ENCODE measurements at regions not wholly inside any gene's neighbourhood (a gene's known extent, or its start where the extent isn't known, plus 50 kb on each side); places are given as distances from the start of the nearest gene placed in this dataset.

GRCh38 chr9:111187376-111187775, 142.6 kb downstream of the OR2K2 start:
- TF ChIP-seq CTCF (IDR thresholded peaks at IDR 0.05), result no peak
- no peak for TF ChIP-seq POLR2A (IDR thresholded peaks at IDR 0.05)

Data from uterus (tissue), 2 donors.